Esophagus squamous epithelium (tissue), 5 donors: ENCODE measurements at regions not wholly inside any gene's neighbourhood (a gene's known extent, or its start where the extent isn't known, plus 50 kb on each side); places are given as distances from the start of the nearest gene placed in this dataset.
"Not testable (repeated sequence)": the region's sequence is repeated elsewhere in the genome, so short reads cannot be mapped to it uniquely, and the experiment has no call there.

Experiments
- DNase-seq: peaks from one replicate; lab custom pipeline; 2025; lab: John Stamatoyannopoulos, UW
- H3K27ac ChIP-seq, 4 donors: fragments of 200-600 bp; sonication (generic); one replicate each; pipeline ENCODE4 v1.5.1; 2016 to 2019; ENCODE audit warnings: mild to moderate bottlenecking in 1 of 4
- H3K27me3 ChIP-seq, 4 donors: fragments of 200-600 bp; sonication (generic); 1 replicate in 3 of 4; 2 replicates in 1 of 4; pipeline versions ENCODE4 v1.5.1 to v1.6.0; 2017 to 2021; ENCODE audit warnings: antibody characterized with exemption in 1 of 4
- H3K36me3 ChIP-seq, 3 donors: fragments of 200-600 bp; sonication (generic); one replicate each; pipeline ENCODE4 v1.5.1; 2016 to 2019
- H3K4me1 ChIP-seq, 3 donors: fragments of 200-600 bp; sonication (generic); one replicate each; pipeline ENCODE4 v1.5.1; 2017 to 2019
- H3K4me3 ChIP-seq, 4 donors: fragments of 200-600 bp; sonication (generic); 1 replicate in 3 of 4; 2 replicates in 1 of 4; pipeline ENCODE4 v1.5.1; 2016 to 2019; ENCODE audit warnings: mild to moderate bottlenecking in 2 of 4, moderate library complexity in 1 of 4
- H3K9me3 ChIP-seq, 3 donors: fragments of 200-600 bp; sonication (generic); one replicate each; pipeline ENCODE4 v1.5.1; 2016 to 2019
- POLR2A ChIP-seq, 4 donors: fragments of 450-650 bp; IDR thresholded peaks; one replicate each; pipeline ENCODE4 v1.6.1; 2017; ENCODE audit warnings: antibody characterized with exemption in 4 of 4, mild to moderate bottlenecking in 4 of 4, moderate library complexity in 3 of 4
- WGBS, 2 donors: methylation state at CpG; one replicate each; pipeline ENCODE4 v1.1.5; 2018; 5-methylcytosine and 5-hydroxymethylcytosine counted together
- intact Hi-C: fragments of 100-400 bp; cut with DNase I; formaldehyde crosslinking; loops from one replicate; pipeline ENCODE4 v1.15.0; 2022
- TF ChIP-seq, protein P1 (sequence below), 6 experiments: fragments of 450-650 bp in 4 of 6; fragments of 200-600 bp in 2 of 6; sonication (generic) in 2 of 6; IDR thresholded peaks; one replicate each; pipeline ENCODE4 v1.5.1; 2016 to 2019; ENCODE audit warnings: antibody characterized with exemption in 6 of 6, mild to moderate bottlenecking in 4 of 6, moderate library complexity in 4 of 6
- donor health status: DM: yes; HTN: yes; CAD: no.

DNA sequence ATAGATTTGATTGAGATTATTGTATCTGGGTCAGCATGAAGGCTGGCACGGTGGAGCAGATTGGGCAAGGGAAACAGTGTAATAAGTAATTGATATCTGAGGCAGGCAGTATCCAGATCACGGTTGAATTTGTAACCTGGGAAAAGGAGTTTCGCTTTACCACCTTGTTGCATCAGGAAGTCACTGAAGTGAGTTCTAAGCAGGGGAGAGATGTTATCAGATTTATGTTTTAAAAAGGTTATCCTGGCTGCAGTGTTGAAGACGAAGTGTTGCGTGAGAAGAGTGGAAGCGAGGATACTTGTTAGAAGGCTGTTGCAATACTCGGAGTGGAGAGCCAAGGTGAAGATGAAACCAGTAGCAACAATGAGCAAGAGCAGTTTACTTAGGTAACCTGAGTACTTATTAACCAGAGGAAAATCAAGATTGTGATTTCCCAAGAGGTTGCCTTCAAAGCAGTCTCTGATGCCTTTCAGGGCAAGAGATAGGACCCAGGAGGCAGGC is 77.8 kb downstream of the LHX9 start:
- Histone ChIP-seq H3K27ac (no peak overlapping the region), H3K27me3 (no peaks in the 10 kb centered on the region), H3K4me1 (no peaks in the 10 kb centered on the region), H3K36me3 (no peaks in the 10 kb centered on the region), H3K4me3 (no peak overlapping the region), H3K9me3 (no peaks in the 10 kb centered on the region)
- intact Hi-C loops: no loop called here
- TF ChIP-seq, protein P1, sequence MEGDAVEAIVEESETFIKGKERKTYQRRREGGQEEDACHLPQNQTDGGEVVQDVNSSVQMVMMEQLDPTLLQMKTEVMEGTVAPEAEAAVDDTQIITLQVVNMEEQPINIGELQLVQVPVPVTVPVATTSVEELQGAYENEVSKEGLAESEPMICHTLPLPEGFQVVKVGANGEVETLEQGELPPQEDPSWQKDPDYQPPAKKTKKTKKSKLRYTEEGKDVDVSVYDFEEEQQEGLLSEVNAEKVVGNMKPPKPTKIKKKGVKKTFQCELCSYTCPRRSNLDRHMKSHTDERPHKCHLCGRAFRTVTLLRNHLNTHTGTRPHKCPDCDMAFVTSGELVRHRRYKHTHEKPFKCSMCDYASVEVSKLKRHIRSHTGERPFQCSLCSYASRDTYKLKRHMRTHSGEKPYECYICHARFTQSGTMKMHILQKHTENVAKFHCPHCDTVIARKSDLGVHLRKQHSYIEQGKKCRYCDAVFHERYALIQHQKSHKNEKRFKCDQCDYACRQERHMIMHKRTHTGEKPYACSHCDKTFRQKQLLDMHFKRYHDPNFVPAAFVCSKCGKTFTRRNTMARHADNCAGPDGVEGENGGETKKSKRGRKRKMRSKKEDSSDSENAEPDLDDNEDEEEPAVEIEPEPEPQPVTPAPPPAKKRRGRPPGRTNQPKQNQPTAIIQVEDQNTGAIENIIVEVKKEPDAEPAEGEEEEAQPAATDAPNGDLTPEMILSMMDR (IDR thresholded peaks at IDR 0.05): no peak
- TF ChIP-seq POLR2A (IDR thresholded peaks at IDR 0.05): no peak
- no peak for DNase-seq
- WGBS, 2 donors: 81 to 84% methylated on average over 7 of the region's 7 CpGs

DNA sequence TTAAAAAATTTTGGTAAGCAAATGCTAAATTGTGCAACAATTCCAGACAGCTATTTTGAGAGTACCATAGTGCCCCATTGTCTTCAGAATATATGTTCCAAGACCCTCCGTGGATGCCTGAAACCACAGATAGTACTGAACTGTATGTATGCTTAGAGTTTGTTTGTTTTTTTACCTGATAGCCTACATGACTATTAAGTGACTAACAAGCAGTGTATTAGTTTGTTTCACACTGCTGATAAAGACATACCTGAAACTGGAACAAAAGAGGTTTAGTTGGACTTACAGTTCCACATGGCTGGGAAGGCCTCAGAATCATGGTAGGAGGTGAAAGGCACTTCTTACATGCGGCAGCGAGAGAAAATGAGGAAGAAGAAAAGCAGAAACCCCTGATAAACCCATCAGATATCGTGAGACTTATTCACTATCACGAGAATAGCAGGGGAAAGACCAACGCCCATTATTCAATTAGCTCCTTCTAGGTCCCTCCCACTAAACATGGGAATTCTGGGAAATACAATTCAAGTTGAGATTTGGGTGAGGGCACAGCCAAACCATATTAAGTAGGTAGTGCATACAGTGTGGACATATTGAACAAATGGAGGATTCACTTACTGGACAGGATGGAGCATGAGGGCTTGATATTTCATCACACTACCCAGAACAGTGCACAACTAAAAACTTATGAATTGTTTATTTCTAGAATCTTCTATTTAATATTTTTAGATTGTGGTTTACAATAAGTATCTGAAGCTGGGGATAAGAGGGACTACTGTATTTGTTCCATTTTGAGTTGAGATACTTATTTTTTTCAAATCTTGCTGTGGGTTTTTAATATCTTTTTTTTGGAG is 78.5 kb downstream of the LHX9 start:
- intact Hi-C loops: no loop called here
- H3K27ac ChIP-seq: no peak overlapping the region
- no peaks in the 10 kb centered on the region for H3K4me1 ChIP-seq
- 80 to 81% methylated on average over 6 of the region's 6 CpGs for WGBS, 2 donors
- DNase-seq: no peak
- no peak for TF ChIP-seq POLR2A (IDR thresholded peaks at IDR 0.05)
- TF ChIP-seq, protein P1 (IDR thresholded peaks at IDR 0.05): no peak
- H3K4me3 ChIP-seq: no peak overlapping the region
- no peaks in the 10 kb centered on the region for H3K9me3 ChIP-seq
- H3K36me3 ChIP-seq: no peaks in the 10 kb centered on the region
- H3K27me3 ChIP-seq: no peaks in the 10 kb centered on the region

DNA sequence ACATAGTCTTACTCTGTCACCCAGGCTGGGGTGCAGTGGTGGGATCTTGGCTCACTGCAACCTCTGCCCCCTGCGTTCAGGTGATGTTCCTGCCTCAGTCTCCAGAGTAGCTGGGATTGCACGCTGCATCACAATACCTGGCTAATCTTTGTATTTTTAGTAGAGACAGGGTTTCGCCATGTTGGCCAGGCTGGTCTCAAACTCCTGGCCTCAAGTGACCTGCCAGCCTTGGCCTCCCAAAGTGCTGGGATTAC is 79.0 kb downstream of the LHX9 start:
- H3K4me1 ChIP-seq, H3K27me3 ChIP-seq, H3K36me3 ChIP-seq, intact Hi-C loops, H3K9me3 ChIP-seq, H3K27ac ChIP-seq, H3K4me3 ChIP-seq, DNase-seq: not testable (repeated sequence)
- WGBS, 2 donors: 82 to 84% methylated on average over 3 of the region's 3 CpGs

DNA sequence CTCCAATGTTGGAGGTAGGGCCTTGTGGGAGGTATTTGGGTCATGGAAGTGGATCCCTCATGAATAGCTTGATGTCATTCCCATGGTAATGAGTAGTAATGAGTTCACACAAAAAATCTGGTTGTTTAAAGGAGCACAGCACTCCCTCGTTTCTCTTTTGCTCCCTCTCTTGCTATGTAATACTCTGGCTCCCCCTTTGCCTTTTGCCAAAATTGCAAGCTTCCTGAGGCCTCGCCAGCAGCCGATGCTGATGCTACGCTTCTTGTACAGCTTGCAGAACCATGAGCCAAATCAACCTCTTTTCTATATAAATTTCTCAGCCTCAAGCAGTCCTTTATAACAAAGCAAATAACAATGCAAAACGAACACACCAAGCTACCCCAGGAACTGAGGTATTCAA is 80.9 kb downstream of the LHX9 start:
- H3K4me3 ChIP-seq: no peak overlapping the region
- H3K4me1 ChIP-seq: no peaks in the 10 kb centered on the region
- intact Hi-C loops: no loop called here
- DNase-seq: no peak
- H3K36me3 ChIP-seq: no peaks in the 10 kb centered on the region
- 57 to 68% methylated on average over 5 of the region's 5 CpGs for WGBS, 2 donors
- no peaks in the 10 kb centered on the region for H3K27me3 ChIP-seq
- no peak overlapping the region for H3K27ac ChIP-seq
- H3K9me3 ChIP-seq: no peaks in the 10 kb centered on the region
- TF ChIP-seq, protein P1 (IDR thresholded peaks at IDR 0.05): no peak
- TF ChIP-seq POLR2A (IDR thresholded peaks at IDR 0.05): no peak

DNA sequence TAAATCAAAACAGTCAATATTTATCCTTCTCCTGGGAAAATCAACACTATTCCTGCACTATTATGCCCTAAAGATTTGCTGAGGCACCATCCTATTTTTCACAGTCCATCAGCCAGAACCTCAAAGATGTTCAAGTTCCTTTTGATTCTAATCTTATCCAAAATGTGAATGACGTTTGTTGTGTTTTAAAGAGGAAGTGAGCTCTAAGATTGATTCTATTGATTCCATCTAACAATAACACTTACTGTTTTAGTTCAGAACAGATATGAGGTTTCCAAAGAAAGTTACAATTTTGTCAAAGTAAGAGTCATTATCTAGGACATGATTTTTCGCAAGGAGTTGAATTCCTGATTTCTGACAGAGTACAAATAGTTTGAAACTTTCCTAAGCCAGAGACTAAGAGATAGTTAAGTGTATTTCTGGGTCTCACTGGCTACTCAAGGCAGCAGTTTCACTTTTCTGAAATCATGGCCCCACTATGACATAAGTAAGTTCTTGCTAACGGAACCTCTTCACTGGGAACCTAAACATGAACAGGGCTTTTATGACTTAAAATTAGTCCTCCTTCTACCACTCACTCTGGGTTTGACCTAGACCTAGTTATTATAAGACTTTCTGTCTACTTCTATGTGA is 84.7 kb downstream of the LHX9 start:
- DNase-seq: no peak
- H3K4me1 ChIP-seq: no peaks in the 10 kb centered on the region
- no peak overlapping the region for H3K4me3 ChIP-seq
- WGBS, 2 donors: 55 to 63% methylated on average over 3 of the region's 3 CpGs
- no peaks in the 10 kb centered on the region for H3K36me3 ChIP-seq
- no peak for TF ChIP-seq POLR2A (IDR thresholded peaks at IDR 0.05)
- TF ChIP-seq, protein P1 (IDR thresholded peaks at IDR 0.05): no peak
- intact Hi-C loops: no loop called here
- H3K9me3 ChIP-seq: no peaks in the 10 kb centered on the region
- H3K27ac ChIP-seq: no peak overlapping the region
- H3K27me3 ChIP-seq: no peaks in the 10 kb centered on the region
